CD4-positive, alpha-beta memory T cell (primary cell): ENCODE measurements at regions not wholly inside any gene's neighbourhood (a gene's known extent, or its start where the extent isn't known, plus 50 kb on each side); places are given as distances from the start of the nearest gene placed in this dataset.

ENCODE experiments used
- CTCF ChIA-PET: fragments of 350-600 bp; sonication (Branson Sonifier 250); formaldehyde crosslinking; loops from one replicate; lab custom pipeline; 2021; ENCODE audit warnings: inconsistent platforms; ENCODE audit not compliant: partially characterized antibody; lab: Charles Lee
- POLR2A ChIA-PET: fragments of 350-600 bp; sonication (Branson Sonifier 250); formaldehyde crosslinking; loops from one replicate; lab custom pipeline; 2021; ENCODE audit not compliant: partially characterized antibody; lab: Charles Lee
- DNase-seq, 5 donors: peaks; one replicate each; pipeline versions ENCODE4 v3.0.0 to v3.0.0-alpha.2; 2020 to 2022; ENCODE audit warnings: mixed read lengths in 1 of 5
- H3K27ac ChIP-seq: one replicate; pipeline ENCODE4 v1.7.0; 2013; ENCODE audit warnings: low read depth, low read length
- H3K27me3 ChIP-seq: 2 replicates; pipeline ENCODE4 v1.7.0; 2013; ENCODE audit warnings: mild to moderate bottlenecking, low read length, moderate library complexity; ENCODE audit not compliant: insufficient read depth
- H3K36me3 ChIP-seq: 2 replicates; pipeline ENCODE4 v1.7.0; 2013; ENCODE audit warnings: mild to moderate bottlenecking, low read length, moderate library complexity; ENCODE audit not compliant: insufficient read depth
- H3K4me1 ChIP-seq: 2 replicates; pipeline ENCODE4 v1.7.0; 2013; ENCODE audit warnings: mild to moderate bottlenecking, low read length, moderate library complexity; ENCODE audit not compliant: insufficient read depth
- H3K4me3 ChIP-seq, 2 donors: one replicate each; pipeline ENCODE4 v1.7.0; 2013; ENCODE audit warnings: low read length in 2 of 2, mild to moderate bottlenecking in 1 of 2
- H3K9me3 ChIP-seq, 2 donors: one replicate each; pipeline ENCODE4 v1.7.0; 2013; ENCODE audit warnings: low read length in 2 of 2, control low read depth in 1 of 2; ENCODE audit not compliant: control insufficient read depth in 1 of 2
- H3K27ac Mint-ChIP-seq, 7 donors: one replicate each; pipeline ENCODE4 v1.8.0; 2020 to 2021; ENCODE audit warnings: mixed read lengths in 7 of 7, mild to moderate bottlenecking in 6 of 7, inconsistent platforms in 3 of 7, moderate library complexity in 3 of 7
- H3K27me3 Mint-ChIP-seq, 2 donors: one replicate each; pipeline ENCODE4 v1.8.0; 2020 to 2021; ENCODE audit warnings: mixed read lengths in 2 of 2
- H3K36me3 Mint-ChIP-seq, 2 donors: one replicate each; pipeline ENCODE4 v1.8.0; 2020 to 2021; ENCODE audit warnings: mixed read lengths in 2 of 2, inconsistent platforms in 1 of 2, mild to moderate bottlenecking in 1 of 2
- H3K4me1 Mint-ChIP-seq, 4 donors: one replicate each; pipeline ENCODE4 v1.8.0; 2020 to 2021; ENCODE audit warnings: mixed read lengths in 4 of 4, mild to moderate bottlenecking in 1 of 4
- H3K4me3 Mint-ChIP-seq, 8 donors: one replicate each; pipeline ENCODE4 v1.8.0; 2020 to 2021; ENCODE audit warnings: mixed read lengths in 8 of 8, mild to moderate bottlenecking in 7 of 8, moderate library complexity in 6 of 8, inconsistent platforms in 3 of 8
- H3K9me3 Mint-ChIP-seq, 8 donors: one replicate each; pipeline ENCODE4 v1.8.0; 2020 to 2021; ENCODE audit warnings: mixed read lengths in 8 of 8, mild to moderate bottlenecking in 5 of 8, inconsistent platforms in 3 of 8, moderate library complexity in 1 of 8
- intact Hi-C: fragments of 100-400 bp; cut with micrococcal nuclease; formaldehyde crosslinking; loops from one replicate; pipeline ENCODE4 v1.15.1; 2023

- no peaks in the 10 kb centered on the region for H3K4me1 ChIP-seq
- CTCF ChIA-PET, result no interaction called here
- Mint-ChIP-seq H3K9me3 (peaks cover 0 to 2% (median 0%) of the 10 kb centered on the region in 8 donors), H3K36me3 (no peaks in the 10 kb centered on the region), H3K4me3 (no peak overlapping the region), H3K27ac (no peak overlapping the region), H3K27me3 (peaks cover 10 to 17% of the 10 kb centered on the region in 2 donors), H3K4me1 (no peaks in the 10 kb centered on the region)
- no peak overlapping the region for H3K27ac ChIP-seq
- intact Hi-C loops, result no loop called here
- H3K9me3 ChIP-seq, result no peaks in the 10 kb centered on the region
- POLR2A ChIA-PET, result no interaction called here
- H3K4me3 ChIP-seq, result no peak overlapping the region
- DNase-seq, result no peak
- H3K27me3 ChIP-seq, result peaks cover 4% of the 10 kb centered on the region
- no peaks in the 10 kb centered on the region for H3K36me3 ChIP-seq
These were observed 148.1 kb upstream of the CELF2 start for GRCh38 chr10:10869592-10869991.

- Histone ChIP-seq H3K4me3 (no peak overlapping the region), H3K36me3 (no peaks in the 10 kb centered on the region), H3K27ac (no peak overlapping the region), H3K9me3 (no peaks in the 10 kb centered on the region), H3K27me3 (peaks cover 4% of the 10 kb centered on the region), H3K4me1 (no peaks in the 10 kb centered on the region)
- peaks cover 0 to 2% (median 0%) of the 10 kb centered on the region in 8 donors for H3K9me3 Mint-ChIP-seq
- peaks cover 10 to 17% of the 10 kb centered on the region in 2 donors for H3K27me3 Mint-ChIP-seq
- H3K4me3 Mint-ChIP-seq, result no peak overlapping the region
- no peaks in the 10 kb centered on the region for H3K4me1 Mint-ChIP-seq
- H3K27ac Mint-ChIP-seq, result no peak overlapping the region
- no peak for DNase-seq
- no peaks in the 10 kb centered on the region for H3K36me3 Mint-ChIP-seq
- intact Hi-C loops, result no loop called here
- POLR2A ChIA-PET, result no interaction called here
- CTCF ChIA-PET, result no interaction called here
These were observed 147.0 kb upstream of the CELF2 start for GRCh38 chr10:10870523-10871241.

GRCh38 chr10:10871352-10871751 is 146.3 kb upstream of the CELF2 start:
- Mint-ChIP-seq H3K27me3 (peaks cover 12 to 17% of the 10 kb centered on the region in 2 donors), H3K36me3 (no peaks in the 10 kb centered on the region), H3K4me3 (no peak overlapping the region), H3K27ac (no peak overlapping the region), H3K4me1 (no peaks in the 10 kb centered on the region), H3K9me3 (peaks cover 0 to 2% (median 0%) of the 10 kb centered on the region in 8 donors)
- no peak overlapping the region for H3K4me3 ChIP-seq
- H3K27ac ChIP-seq, result no peak overlapping the region
- no peaks in the 10 kb centered on the region for H3K4me1 ChIP-seq
- ChIA-PET POLR2A (no interaction called here), CTCF (no interaction called here)
- no peaks in the 10 kb centered on the region for H3K9me3 ChIP-seq
- peaks cover 4% of the 10 kb centered on the region for H3K27me3 ChIP-seq
- no peaks in the 10 kb centered on the region for H3K36me3 ChIP-seq
- intact Hi-C loops, result no loop called here
- DNase-seq, result no peak

- Histone ChIP-seq H3K9me3 (no peaks in the 10 kb centered on the region), H3K4me1 (no peaks in the 10 kb centered on the region), H3K27me3 (peaks cover 4% of the 10 kb centered on the region), H3K4me3 (no peak overlapping the region), H3K36me3 (no peaks in the 10 kb centered on the region), H3K27ac (no peak overlapping the region)
- DNase-seq, result no peak
- Mint-ChIP-seq H3K27ac (no peak overlapping the region), H3K4me1 (no peaks in the 10 kb centered on the region), H3K9me3 (peaks cover 0 to 2% (median 0%) of the 10 kb centered on the region in 8 donors), H3K27me3 (peaks cover 12 to 22% of the 10 kb centered on the region in 2 donors), H3K36me3 (no peaks in the 10 kb centered on the region), H3K4me3 (no peak overlapping the region)
- intact Hi-C loops, result no loop called here
- CTCF ChIA-PET, result no interaction called here
- POLR2A ChIA-PET, result no interaction called here
These were observed 145.5 kb upstream of the CELF2 start for GRCh38 chr10:10872035-10872673.

- Histone ChIP-seq H3K9me3 (no peaks in the 10 kb centered on the region), H3K27me3 (peaks cover 4% of the 10 kb centered on the region), H3K27ac (no peak overlapping the region), H3K4me3 (no peak overlapping the region), H3K36me3 (no peaks in the 10 kb centered on the region), H3K4me1 (no peaks in the 10 kb centered on the region)
- CTCF ChIA-PET, result no interaction called here
- Mint-ChIP-seq H3K9me3 (peaks cover 0 to 2% (median 0%) of the 10 kb centered on the region in 8 donors), H3K4me1 (no peaks in the 10 kb centered on the region), H3K27me3 (peaks cover 14 to 22% of the 10 kb centered on the region in 2 donors), H3K36me3 (no peaks in the 10 kb centered on the region), H3K4me3 (no peak overlapping the region), H3K27ac (no peak overlapping the region)
- intact Hi-C loops, result no loop called here
- POLR2A ChIA-PET, result no interaction called here
- DNase-seq, result no peak
These were observed 144.9 kb upstream of the CELF2 start for GRCh38 chr10:10872764-10873163.

GRCh38 chr10:10873289-10873688 is 144.4 kb upstream of the CELF2 start:
- H3K27me3 ChIP-seq, result peaks cover 4% of the 10 kb centered on the region
- CTCF ChIA-PET, result no interaction called here
- Mint-ChIP-seq H3K27ac (no peak overlapping the region), H3K4me3 (no peak overlapping the region), H3K9me3 (peaks cover 0 to 2% (median 0%) of the 10 kb centered on the region in 8 donors), H3K36me3 (no peaks in the 10 kb centered on the region), H3K27me3 (peaks cover 14 to 22% of the 10 kb centered on the region in 2 donors), H3K4me1 (no peaks in the 10 kb centered on the region)
- no peak overlapping the region for H3K27ac ChIP-seq
- DNase-seq, result no peak
- POLR2A ChIA-PET, result no interaction called here
- H3K9me3 ChIP-seq, result no peaks in the 10 kb centered on the region
- no peaks in the 10 kb centered on the region for H3K36me3 ChIP-seq
- no peaks in the 10 kb centered on the region for H3K4me1 ChIP-seq
- no peak overlapping the region for H3K4me3 ChIP-seq
- intact Hi-C loops, result no loop called here

GRCh38 chr10:10873915-10874314 is 143.8 kb upstream of the CELF2 start:
- Mint-ChIP-seq H3K9me3 (peaks cover 0 to 2% (median 0%) of the 10 kb centered on the region in 8 donors), H3K27ac (no peak overlapping the region), H3K27me3 (peaks cover 14 to 22% of the 10 kb centered on the region in 2 donors), H3K4me3 (no peak overlapping the region), H3K36me3 (no peaks in the 10 kb centered on the region), H3K4me1 (no peaks in the 10 kb centered on the region)
- POLR2A ChIA-PET, result no interaction called here
- DNase-seq, result no peak
- intact Hi-C loops, result no loop called here
- H3K4me3 ChIP-seq, result no peak overlapping the region
- no peaks in the 10 kb centered on the region for H3K9me3 ChIP-seq
- CTCF ChIA-PET, result no interaction called here
- peaks cover 4% of the 10 kb centered on the region for H3K27me3 ChIP-seq
- H3K36me3 ChIP-seq, result no peaks in the 10 kb centered on the region
- H3K27ac ChIP-seq, result no peak overlapping the region
- H3K4me1 ChIP-seq, result no peaks in the 10 kb centered on the region
